GM21786 (cell line): ENCODE measurements at regions not wholly inside any gene's neighbourhood (a gene's known extent, or its start where the extent isn't known, plus 50 kb on each side); places are given as distances from the start of the nearest gene placed in this dataset.

Experiments
- ATAC-seq: cut with Tn5 transposase; IDR thresholded peaks from one replicate; pipeline ENCODE4 v1.9.1; 2021; ENCODE audit not compliant: unreplicated experiment

- no peak for ATAC-seq
Measured at GRCh38 chr1:59107916-59108315, 189.0 kb upstream of the FGGY start.

GRCh38 chr1:59108481-59109317, 188.2 kb upstream of the FGGY start:
- ATAC-seq = no peak

GRCh38 chr1:59110271-59110670, 186.6 kb upstream of the FGGY start:
- ATAC-seq = no peak

GRCh38 chr1:59113876-59114457, 182.9 kb upstream of the FGGY start:
- no peak for ATAC-seq

GRCh38 chr1:59115865-59116264, 181.0 kb upstream of the FGGY start:
- no peak for ATAC-seq

GRCh38 chr1:59116920-59117542, 179.9 kb upstream of the FGGY start:
- no peak for ATAC-seq

- ATAC-seq = no peak
Measured at GRCh38 chr1:59122527-59122926, 174.4 kb upstream of the FGGY start.

- ATAC-seq = no peak
Measured at GRCh38 chr1:59123081-59123681, 173.7 kb upstream of the FGGY start.

- no peak for ATAC-seq
Measured at GRCh38 chr1:59124166-59124565, 172.7 kb upstream of the FGGY start.

- no peak for ATAC-seq
Measured at GRCh38 chr1:59125154-59125553, 171.7 kb upstream of the FGGY start.

GRCh38 chr1:59125676-59126320, 171.1 kb upstream of the FGGY start:
- no peak for ATAC-seq

- no peak for ATAC-seq
Measured at GRCh38 chr1:59126366-59126765, 170.5 kb upstream of the FGGY start.

- no peak for ATAC-seq
Measured at GRCh38 chr1:59128239-59128736, 168.6 kb upstream of the FGGY start.

- ATAC-seq = no peak
Measured at GRCh38 chr1:59128784-59129227, 168.1 kb upstream of the FGGY start.

GRCh38 chr1:59132295-59132694, 164.6 kb upstream of the FGGY start:
- no peak for ATAC-seq

GRCh38 chr1:59133997-59134396, 162.9 kb upstream of the FGGY start:
- ATAC-seq = no peak

GRCh38 chr1:59135761-59136255, 161.1 kb upstream of the FGGY start:
- ATAC-seq = no peak

- no peak for ATAC-seq
Measured at GRCh38 chr1:59136541-59137275, 160.2 kb upstream of the FGGY start.

GRCh38 chr1:59137276-59137615, 159.6 kb upstream of the FGGY start:
- no peak for ATAC-seq

- no peak for ATAC-seq
Measured at GRCh38 chr1:59137968-59138367, 158.9 kb upstream of the FGGY start.
